ENCODE measurements at regions not wholly inside any gene's neighbourhood (a gene's known extent, or its start where the extent isn't known, plus 50 kb on each side); places are given as distances from the start of the nearest gene placed in this dataset.

- Histone ChIP-seq H3K9me3 (no peaks in the 10 kb centered on the region), H3K27ac (no peak overlapping the region), H3K4me1 (no peaks in the 10 kb centered on the region), H3K27me3 (ENCODE audit: insufficient read depth in 3 of 3, low read length in 2 of 3) (no peaks in the 10 kb centered on the region), H3K4me3 (no peak overlapping the region), H3K36me3 (ENCODE audit: insufficient read depth in 1 of 2, low read depth in 1 of 2) (no peaks in the 10 kb centered on the region)
- intact Hi-C loops (cut with DNase I): no loop called here
- 90 to 95% (median 92%) methylated on average over 3 of the region's 3 CpGs for WGBS, 3 donors
- TF ChIP-seq, protein P1, sequence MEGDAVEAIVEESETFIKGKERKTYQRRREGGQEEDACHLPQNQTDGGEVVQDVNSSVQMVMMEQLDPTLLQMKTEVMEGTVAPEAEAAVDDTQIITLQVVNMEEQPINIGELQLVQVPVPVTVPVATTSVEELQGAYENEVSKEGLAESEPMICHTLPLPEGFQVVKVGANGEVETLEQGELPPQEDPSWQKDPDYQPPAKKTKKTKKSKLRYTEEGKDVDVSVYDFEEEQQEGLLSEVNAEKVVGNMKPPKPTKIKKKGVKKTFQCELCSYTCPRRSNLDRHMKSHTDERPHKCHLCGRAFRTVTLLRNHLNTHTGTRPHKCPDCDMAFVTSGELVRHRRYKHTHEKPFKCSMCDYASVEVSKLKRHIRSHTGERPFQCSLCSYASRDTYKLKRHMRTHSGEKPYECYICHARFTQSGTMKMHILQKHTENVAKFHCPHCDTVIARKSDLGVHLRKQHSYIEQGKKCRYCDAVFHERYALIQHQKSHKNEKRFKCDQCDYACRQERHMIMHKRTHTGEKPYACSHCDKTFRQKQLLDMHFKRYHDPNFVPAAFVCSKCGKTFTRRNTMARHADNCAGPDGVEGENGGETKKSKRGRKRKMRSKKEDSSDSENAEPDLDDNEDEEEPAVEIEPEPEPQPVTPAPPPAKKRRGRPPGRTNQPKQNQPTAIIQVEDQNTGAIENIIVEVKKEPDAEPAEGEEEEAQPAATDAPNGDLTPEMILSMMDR (IDR thresholded peaks at IDR 0.05): no peak
- DNase-seq (no peak), ATAC-seq (no peak)
Observed at GRCh38 chr2:122077114-122077513, 321.7 kb downstream of the TSN start.

GRCh38 chr2:122077771-122078170, 322.3 kb downstream of the TSN start:
- ATAC-seq (no peak), DNase-seq (no peak)
- WGBS, 3 donors: 57 to 66% (median 66%) methylated on average over 4 of the region's 4 CpGs
- no peaks in the 10 kb centered on the region for H3K36me3 ChIP-seq (ENCODE audit: insufficient read depth in 1 of 2, low read depth in 1 of 2)
- H3K9me3 ChIP-seq: no peaks in the 10 kb centered on the region
- no peaks in the 10 kb centered on the region for H3K4me1 ChIP-seq
- H3K4me3 ChIP-seq: no peak overlapping the region
- H3K27ac ChIP-seq: no peak overlapping the region
- H3K27me3 ChIP-seq (ENCODE audit: insufficient read depth in 3 of 3, low read length in 2 of 3): no peaks in the 10 kb centered on the region
- TF ChIP-seq, protein P1 (IDR thresholded peaks at IDR 0.05): no peak
- intact Hi-C loops (cut with DNase I): no loop called here

- no peaks in the 10 kb centered on the region for H3K4me1 ChIP-seq
- 35 to 54% (median 47%) methylated on average over 3 of the region's 3 CpGs for WGBS, 3 donors
- no peaks in the 10 kb centered on the region for H3K9me3 ChIP-seq
- TF ChIP-seq, protein P1 (IDR thresholded peaks at IDR 0.05): no peak
- no peak overlapping the region for H3K4me3 ChIP-seq
- H3K27me3 ChIP-seq (ENCODE audit: insufficient read depth in 3 of 3, low read length in 2 of 3): no peaks in the 10 kb centered on the region
- no peak overlapping the region for H3K27ac ChIP-seq
- intact Hi-C loops (cut with DNase I): no loop called here
- no peak for DNase-seq
- ATAC-seq: no peak
- no peaks in the 10 kb centered on the region for H3K36me3 ChIP-seq (ENCODE audit: insufficient read depth in 1 of 2, low read depth in 1 of 2)
Observed at GRCh38 chr2:122078451-122078850, 323.0 kb downstream of the TSN start.

DNA sequence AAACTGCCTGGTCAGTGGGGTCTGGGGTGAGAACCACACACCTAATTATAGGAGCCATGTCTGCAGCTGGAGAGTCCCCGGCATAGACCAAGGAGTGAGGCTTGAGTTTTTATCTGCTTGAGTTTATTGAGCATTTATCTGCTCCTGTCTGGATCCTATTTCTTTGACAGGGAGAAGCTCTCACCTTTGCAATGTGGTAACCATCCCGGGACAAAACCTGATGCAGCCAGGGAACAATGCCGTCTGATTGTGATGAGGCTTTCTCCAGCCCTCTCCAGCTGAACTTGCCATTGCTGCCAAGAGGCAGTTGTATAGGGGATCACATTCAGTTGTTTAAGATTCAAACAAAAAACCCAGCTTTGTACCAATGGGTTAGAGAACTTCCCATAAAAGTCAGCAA, 324.4 kb downstream of the TSN start:
- ATAC-seq: no peak

GRCh38 chr2:122080316-122080715, 324.9 kb downstream of the TSN start:
- ATAC-seq: no peak

More for the DNA sequence above, 324.4 kb downstream of the TSN start:
- H3K4me3 ChIP-seq: no peak overlapping the region
- H3K36me3 ChIP-seq (ENCODE audit: insufficient read depth in 1 of 2, low read depth in 1 of 2): no peaks in the 10 kb centered on the region
- DNase-seq: no peak
- H3K4me1 ChIP-seq: no peaks in the 10 kb centered on the region
- 88 to 92% (median 90%) methylated on average over 3 of the region's 3 CpGs for WGBS, 3 donors
- H3K27me3 ChIP-seq (ENCODE audit: insufficient read depth in 3 of 3, low read length in 2 of 3): no peaks in the 10 kb centered on the region
- TF ChIP-seq, protein P1 (IDR thresholded peaks at IDR 0.05): no peak
- intact Hi-C loops (cut with DNase I): no loop called here
- H3K27ac ChIP-seq: no peak overlapping the region
- no peaks in the 10 kb centered on the region for H3K9me3 ChIP-seq

More at GRCh38 chr2:122080316-122080715, 324.9 kb downstream of the TSN start:
- H3K9me3 ChIP-seq: no peaks in the 10 kb centered on the region
- 88 to 93% (median 89%) methylated on average over 4 of the region's 4 CpGs for WGBS, 3 donors
- no peak for DNase-seq
- intact Hi-C loops (cut with DNase I): no loop called here
- no peaks in the 10 kb centered on the region for H3K27me3 ChIP-seq (ENCODE audit: insufficient read depth in 3 of 3, low read length in 2 of 3)
- no peaks in the 10 kb centered on the region for H3K36me3 ChIP-seq (ENCODE audit: insufficient read depth in 1 of 2, low read depth in 1 of 2)
- TF ChIP-seq, protein P1 (IDR thresholded peaks at IDR 0.05): no peak
- H3K27ac ChIP-seq: no peak overlapping the region
- H3K4me3 ChIP-seq: no peak overlapping the region
- H3K4me1 ChIP-seq: no peaks in the 10 kb centered on the region
